ENCODE measurements at regions not wholly inside any gene's neighbourhood (a gene's known extent, or its start where the extent isn't known, plus 50 kb on each side); places are given as distances from the start of the nearest gene placed in this dataset.

DNA sequence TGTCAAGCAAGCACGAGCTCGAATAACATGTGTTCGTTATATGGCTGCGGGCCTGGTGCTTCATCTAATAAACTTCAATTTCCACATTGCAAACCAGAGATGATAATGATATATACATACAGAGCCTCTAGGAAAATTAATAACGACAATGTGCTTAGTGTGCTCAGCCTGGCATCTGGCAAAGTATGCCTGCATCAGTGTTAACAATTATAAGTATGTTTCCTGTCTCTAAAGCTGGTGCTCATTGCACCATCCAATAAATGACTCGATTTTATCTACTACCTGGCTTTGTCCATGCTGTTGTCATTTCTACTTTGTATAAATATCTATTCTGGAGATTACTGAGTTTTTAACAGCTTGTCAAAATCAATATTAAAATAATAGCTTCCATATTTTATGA, 1402.6 kb downstream of the MRPL39 start:
- Histone ChIP-seq H3K27ac (ENCODE audit: low read depth, low read length) (no peak overlapping the region), H2BK12ac (ENCODE audit: low read length) (no peak overlapping the region), H3K18ac (ENCODE audit: low read length) (no peak overlapping the region), H4K12ac (ENCODE audit: low read depth, low read length) (no peak overlapping the region), H3K4ac (ENCODE audit: low read depth, low read length) (no peak overlapping the region), H2AFZ (ENCODE audit: insufficient read depth, low read length, poor library complexity) (no peak overlapping the region), H3K23ac (ENCODE audit: low read length) (no peak overlapping the region), H4K8ac (ENCODE audit: low read depth, low read length) (no peak overlapping the region), H3K4me3 (ENCODE audit: low read depth, low read length) (no peak overlapping the region), H2BK120ac (ENCODE audit: insufficient read depth, low read length, poor library complexity) (no peak overlapping the region), H3K9me3 (ENCODE audit: insufficient read depth, low read depth, low read length) (peaks cover 3% of the 10 kb centered on the region), H3K14ac (ENCODE audit: low read length) (no peak overlapping the region), H2AK5ac (ENCODE audit: low read length) (no peak overlapping the region), H3K4me2 (ENCODE audit: low read length) (no peak overlapping the region), H3K4me1 (ENCODE audit: control insufficient read depth in 1 of 2, insufficient read depth in 2 of 2, low read length in 2 of 2) (no peaks in the 10 kb centered on the region), H3K79me1 (ENCODE audit: low read length) (no peaks in the 10 kb centered on the region), H3K27me3 (ENCODE audit: insufficient read depth, low read length) (no peaks in the 10 kb centered on the region), H4K91ac (ENCODE audit: low read depth, low read length) (no peak overlapping the region), H3K36me3 (ENCODE audit: control insufficient read depth in 1 of 2, insufficient read depth in 2 of 2, low read length in 2 of 2) (no peaks in the 10 kb centered on the region), H2BK5ac (ENCODE audit: low read depth, low read length, poor library complexity) (no peak overlapping the region), H3K9ac (ENCODE audit: low read length) (no peak overlapping the region), H3K79me2 (ENCODE audit: control insufficient read depth, insufficient read depth, low read length, poor library complexity) (no peaks in the 10 kb centered on the region)
- no CpG with 5 or more reads among the region's 6 CpGs for whole genome bisulfite sequencing (ENCODE audit: extremely low coverage, insufficient coverage, insufficient read length)
- DNase-seq: no peak

DNA sequence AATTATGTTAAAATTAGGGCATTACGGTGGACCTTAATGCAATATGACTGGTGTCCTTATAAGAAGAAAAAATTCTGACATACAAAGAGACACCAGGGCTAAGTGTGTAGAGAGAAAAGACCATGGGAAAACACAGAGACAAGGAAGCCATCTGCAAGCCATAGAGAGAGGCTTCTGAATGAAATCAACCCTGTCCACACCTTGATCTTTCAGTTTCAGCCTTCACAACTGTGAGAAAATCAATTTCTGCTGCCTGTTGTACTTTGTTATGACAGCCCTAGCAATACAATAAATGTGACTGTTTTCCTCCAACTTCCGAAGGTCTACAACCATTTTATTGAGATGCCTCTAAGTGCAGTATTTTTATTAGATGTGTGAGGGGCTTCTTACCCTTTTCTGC, 1407.2 kb downstream of the MRPL39 start:
- Histone ChIP-seq H3K9me3 (ENCODE audit: insufficient read depth, low read depth, low read length) (no peaks in the 10 kb centered on the region), H2AK5ac (ENCODE audit: low read length) (no peak overlapping the region), H2BK12ac (ENCODE audit: low read length) (no peak overlapping the region), H3K4me2 (ENCODE audit: low read length) (no peak overlapping the region), H3K36me3 (ENCODE audit: control insufficient read depth in 1 of 2, insufficient read depth in 2 of 2, low read length in 2 of 2) (no peaks in the 10 kb centered on the region), H3K23ac (ENCODE audit: low read length) (no peak overlapping the region), H3K18ac (ENCODE audit: low read length) (no peak overlapping the region), H2AFZ (ENCODE audit: insufficient read depth, low read length, poor library complexity) (no peak overlapping the region), H3K14ac (ENCODE audit: low read length) (no peak overlapping the region), H4K12ac (ENCODE audit: low read depth, low read length) (no peak overlapping the region), H4K91ac (ENCODE audit: low read depth, low read length) (no peak overlapping the region), H3K79me2 (ENCODE audit: control insufficient read depth, insufficient read depth, low read length, poor library complexity) (no peaks in the 10 kb centered on the region), H4K8ac (ENCODE audit: low read depth, low read length) (no peak overlapping the region), H3K4me3 (ENCODE audit: low read depth, low read length) (no peak overlapping the region), H2BK120ac (ENCODE audit: insufficient read depth, low read length, poor library complexity) (no peak overlapping the region), H2BK5ac (ENCODE audit: low read depth, low read length, poor library complexity) (no peak overlapping the region), H3K4me1 (ENCODE audit: control insufficient read depth in 1 of 2, insufficient read depth in 2 of 2, low read length in 2 of 2) (no peaks in the 10 kb centered on the region), H3K4ac (ENCODE audit: low read depth, low read length) (no peak overlapping the region), H3K9ac (ENCODE audit: low read length) (no peak overlapping the region), H3K27me3 (ENCODE audit: insufficient read depth, low read length) (no peaks in the 10 kb centered on the region), H3K79me1 (ENCODE audit: low read length) (no peaks in the 10 kb centered on the region), H3K27ac (ENCODE audit: low read depth, low read length) (no peak overlapping the region)
- DNase-seq: no peak
- no CpG with 5 or more reads among the region's 2 CpGs for WGBS (ENCODE audit: extremely low coverage, insufficient coverage, insufficient read length)

DNA sequence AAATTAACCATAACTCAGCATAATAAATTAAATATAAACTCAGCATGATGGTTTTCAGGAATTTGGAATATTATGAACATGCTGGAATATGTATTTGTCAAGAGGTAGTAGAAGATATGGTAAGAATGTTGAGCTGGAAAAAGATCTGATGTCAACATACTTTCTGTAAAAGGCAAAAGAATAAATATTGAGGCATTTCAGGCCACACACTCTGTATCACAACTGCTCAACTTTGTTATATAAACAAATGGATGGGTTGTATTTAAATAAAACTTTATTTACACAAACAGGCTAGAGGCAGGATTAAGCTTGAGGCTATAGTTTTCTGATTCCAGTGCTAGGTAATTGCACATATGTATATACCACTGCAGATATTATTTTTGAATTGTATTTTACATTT, 1409.4 kb downstream of the MRPL39 start:
- Histone ChIP-seq H2AK5ac (ENCODE audit: low read length) (no peak overlapping the region), H3K4me1 (ENCODE audit: control insufficient read depth in 1 of 2, insufficient read depth in 2 of 2, low read length in 2 of 2) (no peaks in the 10 kb centered on the region), H3K79me2 (ENCODE audit: control insufficient read depth, insufficient read depth, low read length, poor library complexity) (no peaks in the 10 kb centered on the region), H3K23ac (ENCODE audit: low read length) (no peak overlapping the region), H3K36me3 (ENCODE audit: control insufficient read depth in 1 of 2, insufficient read depth in 2 of 2, low read length in 2 of 2) (no peaks in the 10 kb centered on the region), H3K9me3 (ENCODE audit: insufficient read depth, low read depth, low read length) (no peaks in the 10 kb centered on the region), H4K12ac (ENCODE audit: low read depth, low read length) (no peak overlapping the region), H3K4me2 (ENCODE audit: low read length) (no peak overlapping the region), H4K91ac (ENCODE audit: low read depth, low read length) (no peak overlapping the region), H3K27me3 (ENCODE audit: insufficient read depth, low read length) (no peaks in the 10 kb centered on the region), H3K27ac (ENCODE audit: low read depth, low read length) (no peak overlapping the region), H3K9ac (ENCODE audit: low read length) (no peak overlapping the region), H3K14ac (ENCODE audit: low read length) (no peak overlapping the region), H4K8ac (ENCODE audit: low read depth, low read length) (no peak overlapping the region), H2BK5ac (ENCODE audit: low read depth, low read length, poor library complexity) (no peak overlapping the region), H2BK12ac (ENCODE audit: low read length) (no peak overlapping the region), H2AFZ (ENCODE audit: insufficient read depth, low read length, poor library complexity) (no peak overlapping the region), H2BK120ac (ENCODE audit: insufficient read depth, low read length, poor library complexity) (no peak overlapping the region), H3K18ac (ENCODE audit: low read length) (no peak overlapping the region), H3K79me1 (ENCODE audit: low read length) (no peaks in the 10 kb centered on the region), H3K4ac (ENCODE audit: low read depth, low read length) (no peak overlapping the region), H3K4me3 (ENCODE audit: low read depth, low read length) (no peak overlapping the region)
- no peak for DNase-seq

DNA sequence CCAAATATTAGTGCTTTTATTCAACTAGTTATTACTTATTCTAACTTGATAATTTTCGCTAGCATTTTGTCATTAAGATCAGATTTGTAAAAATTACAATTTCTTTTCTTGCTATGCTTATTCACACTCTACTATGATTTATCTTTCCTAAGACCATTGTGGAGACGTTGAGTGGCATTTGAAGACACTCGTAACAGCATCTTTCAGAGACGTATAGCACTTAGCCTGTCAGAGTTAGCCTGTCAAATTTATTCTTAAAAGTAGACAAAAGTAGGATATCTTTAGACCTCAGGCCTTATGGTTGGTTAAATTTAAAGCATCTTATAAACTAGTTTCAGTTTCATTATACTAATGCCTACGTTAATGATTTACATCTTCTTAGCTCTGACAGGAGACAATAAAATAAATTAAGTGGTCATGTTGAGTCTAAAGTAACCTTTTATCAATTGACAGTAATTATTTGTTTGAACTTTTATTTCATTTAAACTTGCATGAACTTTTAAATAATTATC, 1410.1 kb downstream of the MRPL39 start:
- Histone ChIP-seq H3K9me3 (ENCODE audit: insufficient read depth, low read depth, low read length) (no peaks in the 10 kb centered on the region), H3K4ac (ENCODE audit: low read depth, low read length) (no peak overlapping the region), H3K4me1 (ENCODE audit: control insufficient read depth in 1 of 2, insufficient read depth in 2 of 2, low read length in 2 of 2) (no peaks in the 10 kb centered on the region), H3K79me2 (ENCODE audit: control insufficient read depth, insufficient read depth, low read length, poor library complexity) (no peaks in the 10 kb centered on the region), H3K4me2 (ENCODE audit: low read length) (no peak overlapping the region), H3K79me1 (ENCODE audit: low read length) (no peaks in the 10 kb centered on the region), H3K18ac (ENCODE audit: low read length) (no peak overlapping the region), H4K8ac (ENCODE audit: low read depth, low read length) (no peak overlapping the region), H3K4me3 (ENCODE audit: low read depth, low read length) (no peak overlapping the region), H2AFZ (ENCODE audit: insufficient read depth, low read length, poor library complexity) (no peak overlapping the region), H4K91ac (ENCODE audit: low read depth, low read length) (no peak overlapping the region), H3K27me3 (ENCODE audit: insufficient read depth, low read length) (no peaks in the 10 kb centered on the region), H2BK5ac (ENCODE audit: low read depth, low read length, poor library complexity) (no peak overlapping the region), H2AK5ac (ENCODE audit: low read length) (no peak overlapping the region), H4K12ac (ENCODE audit: low read depth, low read length) (no peak overlapping the region), H3K9ac (ENCODE audit: low read length) (no peak overlapping the region), H3K36me3 (ENCODE audit: control insufficient read depth in 1 of 2, insufficient read depth in 2 of 2, low read length in 2 of 2) (no peaks in the 10 kb centered on the region), H2BK120ac (ENCODE audit: insufficient read depth, low read length, poor library complexity) (no peak overlapping the region), H2BK12ac (ENCODE audit: low read length) (no peak overlapping the region), H3K23ac (ENCODE audit: low read length) (no peak overlapping the region), H3K14ac (ENCODE audit: low read length) (no peak overlapping the region), H3K27ac (ENCODE audit: low read depth, low read length) (no peak overlapping the region)
- DNase-seq: no peak
- WGBS (ENCODE audit: extremely low coverage, insufficient coverage, insufficient read length): no CpG with 5 or more reads among the region's 5 CpGs
